Epithelial cell of esophagus (primary cell): ENCODE measurements at regions not wholly inside any gene's neighbourhood (a gene's known extent, or its start where the extent isn't known, plus 50 kb on each side); places are given as distances from the start of the nearest gene placed in this dataset.

Source experiments
- DNase-seq: peaks from one replicate; pipeline ENCODE4 v3.0.0; 2010; ENCODE audit warnings: low read depth
- H3K4me3 ChIP-seq: 2 replicates; pipeline ENCODE4 v1.5.1; 2011; ENCODE audit warnings: mild to moderate bottlenecking, low read length, control low read depth
- TF ChIP-seq, protein P1 (sequence below): IDR thresholded peaks from 2 replicates; pipeline ENCODE4 v1.5.1; 2011; ENCODE audit warnings: low read depth, mild to moderate bottlenecking, low read length, control low read depth, inconsistent platforms; ENCODE audit not compliant: insufficient read depth; ENCODE audit errors: missing control alignments

DNA sequence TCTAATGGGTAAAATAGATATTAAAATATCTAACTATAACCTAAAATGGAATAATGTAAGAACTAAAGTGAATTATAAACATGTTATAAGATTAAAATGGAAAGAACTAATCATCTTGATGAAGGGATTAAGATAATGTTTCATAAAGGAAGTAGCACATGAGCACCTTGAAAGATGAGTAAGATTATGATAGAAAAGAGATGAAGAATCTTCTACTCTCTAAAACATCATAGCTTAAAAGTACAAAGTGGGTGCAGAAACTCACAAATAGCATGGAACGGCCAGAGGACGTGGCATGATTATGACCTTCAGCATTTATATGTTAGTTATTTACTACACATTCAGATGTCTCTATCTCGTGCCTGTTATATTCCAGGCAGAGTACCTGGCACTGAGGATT, 76.2 kb upstream of the COL5A2 start:
- no peak overlapping the region for H3K4me3 ChIP-seq
- TF ChIP-seq, protein P1, sequence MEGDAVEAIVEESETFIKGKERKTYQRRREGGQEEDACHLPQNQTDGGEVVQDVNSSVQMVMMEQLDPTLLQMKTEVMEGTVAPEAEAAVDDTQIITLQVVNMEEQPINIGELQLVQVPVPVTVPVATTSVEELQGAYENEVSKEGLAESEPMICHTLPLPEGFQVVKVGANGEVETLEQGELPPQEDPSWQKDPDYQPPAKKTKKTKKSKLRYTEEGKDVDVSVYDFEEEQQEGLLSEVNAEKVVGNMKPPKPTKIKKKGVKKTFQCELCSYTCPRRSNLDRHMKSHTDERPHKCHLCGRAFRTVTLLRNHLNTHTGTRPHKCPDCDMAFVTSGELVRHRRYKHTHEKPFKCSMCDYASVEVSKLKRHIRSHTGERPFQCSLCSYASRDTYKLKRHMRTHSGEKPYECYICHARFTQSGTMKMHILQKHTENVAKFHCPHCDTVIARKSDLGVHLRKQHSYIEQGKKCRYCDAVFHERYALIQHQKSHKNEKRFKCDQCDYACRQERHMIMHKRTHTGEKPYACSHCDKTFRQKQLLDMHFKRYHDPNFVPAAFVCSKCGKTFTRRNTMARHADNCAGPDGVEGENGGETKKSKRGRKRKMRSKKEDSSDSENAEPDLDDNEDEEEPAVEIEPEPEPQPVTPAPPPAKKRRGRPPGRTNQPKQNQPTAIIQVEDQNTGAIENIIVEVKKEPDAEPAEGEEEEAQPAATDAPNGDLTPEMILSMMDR, result no peak
- DNase-seq, result no peak

DNA sequence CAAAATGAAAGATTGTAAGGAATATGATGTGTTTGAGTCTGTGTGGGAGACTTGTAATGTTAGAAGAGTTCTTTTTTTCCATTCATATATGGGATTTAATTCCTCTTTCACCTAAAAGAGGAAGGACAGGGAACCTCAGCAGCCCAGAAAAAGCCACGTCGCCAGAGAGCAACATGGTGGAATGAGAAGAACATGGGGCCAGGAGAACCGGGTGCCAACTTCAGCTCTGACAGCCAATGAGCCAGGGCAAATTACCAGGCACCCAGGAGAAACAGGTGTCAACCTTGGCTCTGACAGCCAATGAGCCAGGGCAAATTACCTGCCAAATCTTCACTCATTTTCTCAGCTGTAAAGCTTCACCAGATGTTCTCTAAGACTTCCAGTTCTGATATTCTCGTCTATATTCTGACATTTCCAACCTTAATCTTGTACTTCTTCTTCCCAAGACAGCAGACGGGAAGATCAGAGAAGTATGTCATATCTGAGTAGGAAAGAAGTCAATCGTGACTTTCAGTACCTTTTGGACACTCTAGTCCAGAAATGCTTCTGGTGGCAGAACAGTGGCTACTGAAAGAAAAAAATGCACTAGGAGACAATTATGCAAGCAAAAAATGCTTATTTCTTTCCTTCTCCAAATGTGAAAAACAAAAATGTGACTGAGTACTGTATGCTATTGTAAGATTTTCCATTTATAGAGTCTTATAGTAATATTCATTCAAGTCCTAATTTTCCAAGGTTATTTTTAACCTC, 79.2 kb upstream of the COL5A2 start:
- DNase-seq, result no peak
- TF ChIP-seq, protein P1, result no peak

DNA sequence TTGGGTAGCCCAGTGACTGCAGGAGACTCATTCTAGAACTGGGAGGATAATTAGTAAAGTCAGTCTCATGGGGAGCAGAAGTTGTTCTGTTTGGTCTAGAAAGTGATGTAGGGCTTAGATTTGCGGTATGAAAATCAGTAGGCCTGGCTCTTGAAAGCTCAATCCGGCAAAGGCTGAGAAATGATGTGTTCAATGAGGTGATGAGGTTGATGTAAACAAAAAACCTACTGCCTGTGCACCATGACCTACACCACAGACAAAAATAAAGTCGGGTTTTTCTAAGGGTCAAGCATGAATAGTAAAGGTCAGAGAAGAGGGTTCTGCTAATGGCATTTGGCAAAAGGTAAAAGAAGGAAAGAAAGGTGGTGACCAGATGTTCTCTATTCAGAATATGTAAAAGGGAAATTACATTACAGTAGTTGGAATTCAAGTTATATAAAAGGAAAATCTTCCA, 80.8 kb upstream of the COL5A2 start:
- TF ChIP-seq, protein P1, result no peak

More for the DNA sequence above, 79.2 kb upstream of the COL5A2 start:
- H3K4me3 ChIP-seq, result no peak overlapping the region

DNA sequence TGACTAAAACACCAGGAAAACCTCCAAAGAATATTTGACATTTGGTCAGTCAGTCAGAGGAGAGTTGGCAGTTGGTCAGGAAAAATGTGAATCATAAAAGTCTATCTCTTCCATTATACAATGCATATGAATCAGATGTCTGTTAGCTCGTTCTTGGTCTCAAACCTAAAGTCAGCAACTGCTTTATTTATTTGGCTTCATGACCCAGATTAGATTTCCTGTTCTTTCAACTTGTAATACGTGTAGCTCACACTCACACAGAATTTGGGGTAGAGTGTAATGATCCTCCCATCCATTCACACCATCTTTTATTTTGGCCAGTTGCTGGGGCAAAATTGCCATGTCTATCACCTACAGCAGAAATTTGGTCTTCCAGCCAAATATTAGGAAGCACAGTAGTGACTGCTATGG, 81.9 kb upstream of the COL5A2 start:
- H3K4me3 ChIP-seq, result no peak overlapping the region
- TF ChIP-seq, protein P1, result no peak
- DNase-seq, result peak; percentile 65

More for the DNA sequence above, 80.8 kb upstream of the COL5A2 start:
- H3K4me3 ChIP-seq, result no peak overlapping the region
- DNase-seq, result no peak

DNA sequence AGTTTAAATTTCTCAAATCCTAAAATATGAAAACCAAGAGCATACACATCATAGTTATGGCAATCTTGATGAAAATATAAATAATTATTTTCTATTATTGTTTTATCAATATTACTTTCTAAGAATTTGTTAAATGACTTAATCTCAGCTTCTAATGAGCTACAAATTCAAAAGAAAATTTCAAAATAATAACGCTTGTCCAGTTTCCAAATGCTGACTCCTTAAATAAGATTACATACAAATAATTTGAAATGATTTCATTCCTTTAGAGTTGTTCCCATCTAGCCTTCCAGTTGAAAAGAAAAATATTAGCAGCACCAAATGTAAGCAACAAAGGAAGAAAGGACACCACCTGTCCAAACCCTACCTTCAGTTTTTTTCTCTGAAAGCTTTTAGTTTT, 82.4 kb upstream of the COL5A2 start:
- no peak overlapping the region for H3K4me3 ChIP-seq
- TF ChIP-seq, protein P1, result no peak
- DNase-seq, result no peak

DNA sequence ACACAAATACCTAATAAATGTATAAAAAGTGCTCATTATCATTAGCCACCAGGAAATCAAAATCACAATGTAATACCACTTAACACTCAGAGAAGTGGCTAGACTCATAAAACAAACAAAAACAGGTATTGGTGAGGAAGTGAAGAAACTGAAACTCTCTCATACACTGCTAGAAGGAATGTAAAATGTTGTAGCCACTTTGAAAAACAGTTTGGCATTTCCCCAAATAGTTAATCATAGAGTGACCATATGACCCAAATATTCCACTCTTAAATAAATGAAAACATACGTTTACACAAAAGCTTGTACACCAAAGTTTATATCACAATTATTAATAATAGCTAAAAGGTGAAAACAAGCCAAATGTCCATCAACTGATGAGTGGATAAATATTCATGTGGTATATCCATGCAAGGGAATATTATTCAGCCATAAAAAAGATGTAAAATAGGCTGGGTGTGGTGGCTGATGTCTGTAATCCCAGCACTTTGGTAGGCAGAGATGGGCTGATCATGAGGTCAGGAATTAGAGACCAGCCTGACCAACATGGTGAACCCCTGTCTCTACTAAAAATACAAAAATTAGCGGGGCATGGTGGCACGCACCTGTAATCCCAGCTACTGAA, 86.2 kb upstream of the COL5A2 start:
- peak; percentile 71 for DNase-seq
- TF ChIP-seq, protein P1, result no peak
- H3K4me3 ChIP-seq, result no peak overlapping the region
